NCI-H82 treated with DMSO at 0.1 percent for 48 hours (cell line): ENCODE measurements at regions not wholly inside any gene's neighbourhood (a gene's known extent, or its start where the extent isn't known, plus 50 kb on each side); places are given as distances from the start of the nearest gene placed in this dataset.

Source experiments
- DNase-seq: peaks from one replicate; lab custom pipeline; 2025; ENCODE audit not compliant: unreplicated experiment; lab: John Stamatoyannopoulos, UW

GRCh38 chr13:64300239-64300638 is 2884.6 kb upstream of the PCDH20 start:
- no peak for DNase-seq

- no peak for DNase-seq
These were observed 2878.3 kb upstream of the PCDH20 start for GRCh38 chr13:64293923-64294322.

- DNase-seq = no peak
These were observed 2874.1 kb upstream of the PCDH20 start for GRCh38 chr13:64289702-64290101.

GRCh38 chr13:64283926-64284325 is 2868.3 kb upstream of the PCDH20 start:
- DNase-seq = no peak

GRCh38 chr13:64278493-64278892 is 2862.8 kb upstream of the PCDH20 start:
- DNase-seq = no peak

GRCh38 chr13:64277097-64277496 is 2861.4 kb upstream of the PCDH20 start:
- DNase-seq = no peak

GRCh38 chr13:64276232-64276631 is 2860.6 kb upstream of the PCDH20 start:
- no peak for DNase-seq

GRCh38 chr13:64274481-64275217 is 2859.0 kb upstream of the PCDH20 start:
- DNase-seq = no peak

- DNase-seq = no peak
These were observed 2858.1 kb upstream of the PCDH20 start for GRCh38 chr13:64273780-64274179.

- DNase-seq = no peak
These were observed 2857.0 kb upstream of the PCDH20 start for GRCh38 chr13:64272681-64273080.

- DNase-seq = no peak
These were observed 2850.4 kb upstream of the PCDH20 start for GRCh38 chr13:64266024-64266423.

- no peak for DNase-seq
These were observed 2847.6 kb upstream of the PCDH20 start for GRCh38 chr13:64263285-64263684.

- DNase-seq = no peak
These were observed 2841.1 kb upstream of the PCDH20 start for GRCh38 chr13:64256751-64257150.

- no peak for DNase-seq
These were observed 2840.3 kb upstream of the PCDH20 start for GRCh38 chr13:64255988-64256387.

- DNase-seq = no peak
These were observed 2832.9 kb upstream of the PCDH20 start for GRCh38 chr13:64248371-64249065.

GRCh38 chr13:64239372-64239771 is 2823.7 kb upstream of the PCDH20 start:
- DNase-seq = no peak

GRCh38 chr13:64234255-64234654 is 2818.6 kb upstream of the PCDH20 start:
- DNase-seq = no peak

- no peak for DNase-seq
These were observed 2807.4 kb upstream of the PCDH20 start for GRCh38 chr13:64223016-64223415.

GRCh38 chr13:64206430-64207225 is 2791.0 kb upstream of the PCDH20 start:
- no peak for DNase-seq

GRCh38 chr13:64202517-64202916 is 2786.9 kb upstream of the PCDH20 start:
- no peak for DNase-seq

GRCh38 chr13:64197232-64197631 is 2781.6 kb upstream of the PCDH20 start:
- DNase-seq = no peak
